CD4-positive, CD25-positive, alpha-beta regulatory T cell (primary cell): ENCODE measurements at regions not wholly inside any gene's neighbourhood (a gene's known extent, or its start where the extent isn't known, plus 50 kb on each side); places are given as distances from the start of the nearest gene placed in this dataset.

Source experiments
- ATAC-seq, 2 donors: fragments of 150-1000 bp; cut with Tn5 transposase; one replicate each; pipeline ENCODE4 v1.10.0; 2021; ENCODE audit warnings: low read depth in 2 of 2, moderate number of reproducible peaks in 2 of 2, moderate library complexity in 1 of 2
- DNase-seq, 3 donors: peaks; one replicate each; pipeline versions ENCODE4 v3.0.0 to v3.0.0-alpha.2; 2012 to 2022; ENCODE audit warnings: mixed read lengths in 1 of 3
- H3K27ac ChIP-seq: one replicate; pipeline ENCODE4 v1.7.0; 2013; ENCODE audit warnings: mild to moderate bottlenecking, low read length; ENCODE audit not compliant: insufficient read depth, poor library complexity, severe bottlenecking
- H3K27me3 ChIP-seq: one replicate; pipeline ENCODE4 v1.7.0; 2013; ENCODE audit warnings: low read length; ENCODE audit not compliant: control insufficient read depth, insufficient read depth
- H3K36me3 ChIP-seq: one replicate; pipeline ENCODE4 v1.7.0; 2013; ENCODE audit warnings: mild to moderate bottlenecking, low read length, moderate library complexity; ENCODE audit not compliant: control insufficient read depth, insufficient read depth
- H3K4me1 ChIP-seq: 2 replicates; pipeline ENCODE4 v1.7.0; 2013; ENCODE audit warnings: mild to moderate bottlenecking, low read length; ENCODE audit not compliant: insufficient read depth, control insufficient read depth, poor library complexity, severe bottlenecking
- H3K4me3 ChIP-seq: one replicate; pipeline ENCODE4 v1.7.0; 2013; ENCODE audit warnings: low read depth, mild to moderate bottlenecking, low read length, moderate library complexity
- H3K9me3 ChIP-seq, 2 experiments: 1 replicate in 1 of 2; 2 replicates in 1 of 2; pipeline ENCODE4 v1.7.0; 2013; ENCODE audit warnings: low read length in 2 of 2, mild to moderate bottlenecking in 1 of 2, moderate library complexity in 1 of 2; ENCODE audit not compliant: control insufficient read depth in 2 of 2
- H3K27ac Mint-ChIP-seq, 3 donors: one replicate each; pipeline ENCODE4 v1.8.0; 2020 to 2022; ENCODE audit warnings: mild to moderate bottlenecking in 3 of 3, mixed read lengths in 3 of 3, moderate library complexity in 2 of 3
- H3K27me3 Mint-ChIP-seq: one replicate; pipeline ENCODE4 v1.8.0; 2022; ENCODE audit warnings: mild to moderate bottlenecking, mixed read lengths
- H3K36me3 Mint-ChIP-seq: one replicate; pipeline ENCODE4 v1.8.0; 2020; ENCODE audit warnings: mixed read lengths
- H3K4me1 Mint-ChIP-seq, 4 donors: one replicate each; pipeline ENCODE4 v1.8.0; 2020 to 2022; ENCODE audit warnings: mixed read lengths in 4 of 4, mild to moderate bottlenecking in 1 of 4
- H3K4me3 Mint-ChIP-seq, 4 donors: one replicate each; pipeline ENCODE4 v1.8.0; 2020 to 2022; ENCODE audit warnings: mild to moderate bottlenecking in 4 of 4, mixed read lengths in 4 of 4, moderate library complexity in 3 of 4
- H3K9me3 Mint-ChIP-seq, 7 donors: one replicate each; pipeline ENCODE4 v1.8.0; 2020 to 2022; ENCODE audit warnings: mixed read lengths in 7 of 7, mild to moderate bottlenecking in 3 of 7, moderate library complexity in 2 of 7

DNA sequence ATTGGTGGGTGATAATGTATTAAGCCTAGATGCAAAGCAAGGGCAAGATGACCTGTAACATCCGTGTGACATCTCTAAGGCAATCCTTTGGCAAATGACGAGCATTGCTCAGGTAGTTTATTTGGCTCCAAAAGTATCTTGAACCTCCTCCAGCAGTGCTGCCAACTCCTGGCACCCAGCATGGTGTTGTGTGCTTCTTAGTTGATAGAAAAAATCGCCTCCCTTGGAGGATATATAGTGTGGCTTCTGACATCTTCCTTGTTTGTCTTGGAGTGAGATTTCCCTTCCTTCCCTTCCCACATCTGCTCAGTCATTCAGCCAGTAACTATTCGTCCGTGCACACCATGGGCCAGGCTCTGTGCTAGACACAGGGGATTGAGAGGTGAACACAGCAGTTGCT lies 121.8 kb downstream of the TOMM20 start:
- H3K4me1 Mint-ChIP-seq, result peaks cover 6 to 32% (median 21%) of the 10 kb centered on the region in 4 donors
- Histone ChIP-seq H3K27ac (no peak overlapping the region), H3K4me1 (peaks cover 20% of the 10 kb centered on the region), H3K27me3 (no peaks in the 10 kb centered on the region), H3K4me3 (no peak overlapping the region), H3K9me3 (no peaks in the 10 kb centered on the region), H3K36me3 (no peaks in the 10 kb centered on the region)
- H3K27me3 Mint-ChIP-seq, result peaks cover 10% of the 10 kb centered on the region
- peak overlapping the region in 1 of 4 donors; percentile 53 for H3K4me3 Mint-ChIP-seq
- DNase-seq, result no peak
- no peak for ATAC-seq
- H3K27ac Mint-ChIP-seq, result no peak overlapping the region
- H3K36me3 Mint-ChIP-seq, result no peaks in the 10 kb centered on the region
- peaks cover 0 to 4% (median 1%) of the 10 kb centered on the region in 7 donors for H3K9me3 Mint-ChIP-seq

DNA sequence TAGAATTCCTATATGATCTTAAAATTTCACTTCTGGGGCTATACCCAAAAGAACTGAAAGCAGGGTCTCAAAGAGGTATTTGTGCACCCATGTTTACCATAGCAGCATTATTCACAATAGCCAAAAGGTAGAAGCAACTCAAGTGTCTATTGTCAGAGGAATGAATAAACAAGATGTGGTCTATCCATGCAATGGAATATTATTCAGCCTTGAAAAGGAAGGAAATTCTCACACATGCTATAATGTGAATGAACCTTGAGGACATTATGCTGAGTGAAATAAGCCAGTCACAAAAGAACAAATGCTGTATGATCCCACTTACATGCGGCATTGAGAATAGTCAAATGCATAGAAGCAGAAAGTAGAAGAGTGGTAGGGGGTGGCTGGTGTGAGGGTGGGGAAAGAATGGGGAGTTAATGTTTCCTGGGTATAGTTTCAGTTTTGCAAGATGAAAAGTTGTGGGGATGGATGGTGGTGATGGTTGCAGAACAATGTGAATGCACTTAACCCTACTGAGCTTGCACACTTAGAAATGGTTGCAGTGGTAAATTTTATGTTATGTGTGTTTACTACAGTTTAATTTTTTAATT lies 122.4 kb downstream of the TOMM20 start:
- H3K9me3 Mint-ChIP-seq, result peaks cover 0 to 4% (median 1%) of the 10 kb centered on the region in 7 donors
- Histone ChIP-seq H3K9me3 (no peaks in the 10 kb centered on the region), H3K36me3 (no peaks in the 10 kb centered on the region), H3K4me1 (peaks cover 16% of the 10 kb centered on the region), H3K27ac (no peak overlapping the region), H3K27me3 (no peaks in the 10 kb centered on the region), H3K4me3 (no peak overlapping the region)
- no peak for ATAC-seq
- H3K4me1 Mint-ChIP-seq, result peaks cover under 1 to 26% (median 17%) of the 10 kb centered on the region in 4 donors
- H3K27me3 Mint-ChIP-seq, result peaks cover 5% of the 10 kb centered on the region
- DNase-seq, result peak in 1 of 3 donors; percentile 79
- peak overlapping the region in 1 of 3 donors; percentile 53 for H3K27ac Mint-ChIP-seq
- H3K4me3 Mint-ChIP-seq, result peak overlapping the region in 3 of 4 donors; percentile 9 to 56 (median 53)
- H3K36me3 Mint-ChIP-seq, result no peaks in the 10 kb centered on the region

DNA sequence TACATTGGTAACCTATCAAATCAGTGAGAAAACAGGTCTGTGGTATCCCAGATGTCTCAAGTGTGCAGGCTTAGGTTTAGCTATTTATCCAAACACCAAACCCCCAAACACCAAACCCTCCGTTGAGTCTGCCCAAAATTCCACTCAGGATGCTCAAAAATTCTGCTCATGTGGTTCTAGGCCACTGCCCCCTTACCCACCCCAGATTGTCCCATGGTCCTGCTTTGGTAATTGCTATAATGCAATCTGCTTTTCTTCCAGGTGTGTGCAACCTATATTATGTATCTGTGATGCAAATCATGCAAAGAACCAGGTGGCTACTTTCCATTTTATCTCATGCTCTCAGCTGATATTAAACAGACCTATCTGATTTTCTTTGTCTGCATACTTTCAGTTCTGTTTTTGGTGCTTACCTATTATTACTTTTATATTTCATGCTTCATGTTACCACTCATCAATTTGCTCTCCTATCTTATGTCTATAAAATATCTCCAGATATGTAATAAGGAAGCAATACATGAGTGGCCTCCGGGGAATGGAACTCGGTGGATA lies 123.7 kb downstream of the TOMM20 start:
- Mint-ChIP-seq H3K4me3 (no peak overlapping the region), H3K9me3 (peaks cover 0 to 4% (median 1%) of the 10 kb centered on the region in 7 donors), H3K27ac (no peak overlapping the region), H3K36me3 (no peaks in the 10 kb centered on the region), H3K4me1 (peaks cover 0 to 19% (median 15%) of the 10 kb centered on the region in 4 donors), H3K27me3 (peaks cover 5% of the 10 kb centered on the region)
- H3K4me3 ChIP-seq, result no peak overlapping the region
- no peaks in the 10 kb centered on the region for H3K27me3 ChIP-seq
- no peak overlapping the region for H3K27ac ChIP-seq
- H3K36me3 ChIP-seq, result no peaks in the 10 kb centered on the region
- DNase-seq (no peak), ATAC-seq (no peak)
- H3K9me3 ChIP-seq, result no peaks in the 10 kb centered on the region
- H3K4me1 ChIP-seq, result peaks cover 7% of the 10 kb centered on the region

DNA sequence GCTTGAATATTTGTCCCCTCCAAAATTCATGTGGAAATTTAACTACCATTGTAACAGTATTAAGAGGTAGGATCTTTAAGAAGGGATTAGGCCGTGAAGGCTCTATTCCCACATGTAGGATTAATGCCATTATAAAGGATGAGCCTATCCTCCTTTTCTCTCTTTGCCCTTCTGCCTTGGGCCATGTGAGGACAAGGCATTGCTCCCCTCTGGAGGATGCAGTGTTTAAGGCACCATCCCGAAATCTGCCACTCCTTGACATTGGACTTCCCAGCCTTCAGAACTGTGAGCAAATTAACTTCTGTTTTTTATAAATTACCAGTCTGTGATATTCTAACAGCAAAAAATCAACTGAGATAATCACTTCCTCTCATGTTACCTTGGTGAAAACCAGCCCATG lies 124.4 kb downstream of the TOMM20 start:
- Histone ChIP-seq H3K36me3 (no peaks in the 10 kb centered on the region), H3K4me1 (peaks cover 7% of the 10 kb centered on the region), H3K9me3 (no peaks in the 10 kb centered on the region), H3K27me3 (no peaks in the 10 kb centered on the region), H3K4me3 (no peak overlapping the region), H3K27ac (no peak overlapping the region)
- peaks cover 0 to 17% (median 12%) of the 10 kb centered on the region in 4 donors for H3K4me1 Mint-ChIP-seq
- H3K27me3 Mint-ChIP-seq, result peaks cover 5% of the 10 kb centered on the region
- DNase-seq (no peak), ATAC-seq (no peak)
- H3K36me3 Mint-ChIP-seq, result no peaks in the 10 kb centered on the region
- no peak overlapping the region for H3K27ac Mint-ChIP-seq
- H3K9me3 Mint-ChIP-seq, result peaks cover 0 to 4% (median 1%) of the 10 kb centered on the region in 7 donors
- H3K4me3 Mint-ChIP-seq, result no peak overlapping the region

DNA sequence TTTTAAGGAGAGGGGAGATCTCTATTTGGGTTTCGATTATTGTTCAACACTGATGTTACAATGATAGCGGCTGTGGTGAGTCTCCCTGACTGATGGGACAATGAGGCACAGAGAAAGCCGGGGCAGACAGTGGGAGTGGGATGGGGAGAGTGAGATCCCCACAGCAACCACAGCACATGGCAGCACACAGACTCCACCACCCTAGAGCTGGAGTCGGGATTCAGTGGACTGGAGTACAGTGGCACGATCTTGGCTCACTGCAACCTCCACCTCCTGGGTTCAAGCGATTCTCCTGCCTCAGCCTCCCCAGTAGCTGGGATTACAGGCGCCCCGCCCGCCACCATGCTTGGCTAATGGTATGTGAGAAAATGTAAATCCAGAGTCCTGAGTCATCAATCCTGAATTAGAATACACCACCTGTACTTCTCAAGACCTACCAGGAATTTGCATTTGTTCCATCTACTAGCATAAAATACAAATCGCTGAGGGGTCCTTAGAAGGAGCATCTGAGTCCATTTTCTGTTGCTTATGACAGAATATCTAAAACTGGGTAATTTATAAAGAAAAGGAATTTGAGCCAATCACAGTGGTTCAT lies 125.8 kb downstream of the TOMM20 start:
- no peak overlapping the region for H3K27ac Mint-ChIP-seq
- H3K27me3 ChIP-seq, result no peaks in the 10 kb centered on the region
- peaks cover 0 to 11% (median 8%) of the 10 kb centered on the region in 4 donors for H3K4me1 Mint-ChIP-seq
- peaks cover 5% of the 10 kb centered on the region for H3K27me3 Mint-ChIP-seq
- no peak overlapping the region for H3K4me3 Mint-ChIP-seq
- H3K36me3 ChIP-seq, result no peaks in the 10 kb centered on the region
- ATAC-seq (no peak), DNase-seq (no peak)
- H3K9me3 Mint-ChIP-seq, result peaks cover 0 to 1% (median 0%) of the 10 kb centered on the region in 7 donors
- no peaks in the 10 kb centered on the region for H3K36me3 Mint-ChIP-seq
- H3K4me3 ChIP-seq, result no peak overlapping the region
- H3K4me1 ChIP-seq, result peaks cover 7% of the 10 kb centered on the region
- H3K27ac ChIP-seq, result no peak overlapping the region
- no peaks in the 10 kb centered on the region for H3K9me3 ChIP-seq

DNA sequence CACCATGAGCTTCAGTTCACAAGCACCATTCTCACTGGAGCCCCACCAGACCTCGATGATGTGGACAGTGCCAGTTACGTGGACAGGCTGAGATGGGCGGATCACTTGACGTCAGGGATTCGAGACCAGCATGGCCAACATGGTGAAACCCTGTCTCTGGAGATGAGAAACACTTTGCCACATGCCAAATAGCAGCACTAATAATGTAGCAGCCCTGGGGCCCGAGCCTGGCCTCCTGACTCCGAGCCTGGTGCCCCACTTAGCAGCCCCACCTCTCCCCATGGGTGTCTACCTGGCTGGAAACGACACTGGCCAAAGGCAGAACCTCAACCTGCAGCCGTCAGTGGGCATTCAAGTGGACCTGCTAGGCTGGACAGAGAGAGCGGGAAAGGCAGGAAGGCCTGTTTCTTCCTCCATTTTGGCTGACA lies 129.1 kb downstream of the TOMM20 start:
- no peaks in the 10 kb centered on the region for H3K36me3 Mint-ChIP-seq
- Histone ChIP-seq H3K4me1 (no peaks in the 10 kb centered on the region), H3K9me3 (no peaks in the 10 kb centered on the region), H3K4me3 (no peak overlapping the region), H3K36me3 (no peaks in the 10 kb centered on the region), H3K27me3 (no peaks in the 10 kb centered on the region), H3K27ac (no peak overlapping the region)
- H3K27ac Mint-ChIP-seq, result no peak overlapping the region
- ATAC-seq (no peak), DNase-seq (no peak)
- H3K27me3 Mint-ChIP-seq, result peaks cover 5% of the 10 kb centered on the region
- H3K4me1 Mint-ChIP-seq, result peaks cover 0 to 5% (median 2%) of the 10 kb centered on the region in 4 donors
- no peak overlapping the region for H3K4me3 Mint-ChIP-seq
- peaks cover 0 to 1% (median 0%) of the 10 kb centered on the region in 7 donors for H3K9me3 Mint-ChIP-seq

DNA sequence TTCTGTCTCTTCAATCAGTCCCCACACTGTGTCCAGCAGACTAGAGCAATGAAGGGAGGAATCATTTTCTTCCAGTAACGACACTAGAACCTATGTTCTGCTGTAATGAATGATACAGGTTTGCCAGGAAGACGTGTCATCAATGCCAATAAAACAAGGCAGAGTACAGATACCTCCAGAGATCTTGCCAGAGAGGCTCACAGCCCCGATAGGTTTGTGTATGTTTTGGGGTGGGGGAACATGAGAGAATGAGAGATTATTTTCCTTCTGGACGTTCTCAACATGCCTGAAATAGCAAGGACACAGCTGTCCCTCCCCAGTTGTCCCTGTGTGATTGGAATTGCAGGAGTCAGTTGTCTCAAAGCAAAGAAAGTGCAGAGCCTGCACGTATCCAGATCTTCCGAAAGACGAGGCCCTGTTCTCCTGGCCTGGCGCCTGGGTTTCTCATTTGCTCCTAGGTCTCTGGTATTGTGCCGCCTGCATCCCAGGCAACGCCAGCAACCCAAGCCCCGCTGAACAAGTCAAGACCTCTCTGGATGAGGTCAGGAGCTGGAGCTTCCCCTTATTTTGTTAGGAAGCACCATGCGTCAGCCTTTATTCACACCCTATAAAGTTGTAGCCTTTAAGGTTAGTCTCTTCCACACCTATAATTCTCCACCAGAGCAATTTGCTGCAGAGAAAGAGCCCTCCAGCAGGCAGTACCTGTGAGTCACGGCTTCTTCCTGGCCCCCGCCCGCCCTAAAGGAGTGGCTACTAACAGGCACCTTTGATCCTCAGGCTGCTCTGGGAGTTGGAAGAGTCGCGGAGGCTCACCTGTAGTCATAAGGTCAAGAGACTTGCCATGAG lies 130.5 kb downstream of the TOMM20 start:
- Mint-ChIP-seq H3K4me1 (peaks cover 0 to 4% (median 0%) of the 10 kb centered on the region in 4 donors), H3K27ac (peak overlapping the region in 1 of 3 donors; percentile 9), H3K27me3 (no peaks in the 10 kb centered on the region), H3K4me3 (no peak overlapping the region), H3K9me3 (no peaks in the 10 kb centered on the region), H3K36me3 (no peaks in the 10 kb centered on the region)
- DNase-seq (no peak), ATAC-seq (no peak)
- no peaks in the 10 kb centered on the region for H3K4me1 ChIP-seq
- H3K4me3 ChIP-seq, result no peak overlapping the region
- H3K27me3 ChIP-seq, result no peaks in the 10 kb centered on the region
- H3K9me3 ChIP-seq, result no peaks in the 10 kb centered on the region
- no peak overlapping the region for H3K27ac ChIP-seq
- H3K36me3 ChIP-seq, result no peaks in the 10 kb centered on the region
